ENCODE measurements at regions not wholly inside any gene's neighbourhood (a gene's known extent, or its start where the extent isn't known, plus 50 kb on each side); places are given as distances from the start of the nearest gene placed in this dataset.
A peak's percentile ranks its signal among the peaks of the same experiment; 100 is the strongest.

GRCh38 chr5:18111906-18112465 is 477.7 kb downstream of the TAF11L14 start:
- no peak overlapping the region for H3K4me3 ChIP-seq (ENCODE audit: control insufficient read depth, low read depth, low read length)
- TF ChIP-seq CTCF (conservative IDR thresholded peaks at IDR 0.05; ENCODE audit: control insufficient read depth, insufficient read depth, low read depth, low read length) = no peak
- DNase-seq (ENCODE audit: low read depth) = no peak

DNA sequence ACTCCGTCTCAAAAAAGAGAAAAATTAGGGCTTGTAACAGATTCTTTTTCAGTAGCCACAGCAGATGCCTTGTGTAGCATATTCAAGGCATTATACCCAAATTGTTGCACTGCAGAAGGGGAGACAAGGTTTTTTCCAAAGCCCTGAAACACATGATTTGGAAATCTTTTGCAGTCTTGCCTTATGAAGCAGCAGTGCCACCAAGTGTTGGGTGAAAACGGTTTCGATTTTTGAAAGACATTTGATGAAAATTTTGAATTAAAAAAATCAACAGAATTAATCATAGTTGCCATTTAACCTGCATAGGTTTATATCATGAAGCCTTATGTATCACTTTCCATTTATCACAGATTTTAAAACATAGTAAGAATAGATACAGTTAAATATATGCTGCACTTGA is 479.5 kb downstream of the TAF11L14 start:
- no peak overlapping the region for H3K4me3 ChIP-seq (ENCODE audit: control insufficient read depth, low read depth, low read length)
- TF ChIP-seq CTCF (conservative IDR thresholded peaks at IDR 0.05; ENCODE audit: control insufficient read depth, insufficient read depth, low read depth, low read length) = no peak
- peak; percentile 14 for DNase-seq (ENCODE audit: low read depth)

- no peak for TF ChIP-seq CTCF (conservative IDR thresholded peaks at IDR 0.05; ENCODE audit: control insufficient read depth, insufficient read depth, low read depth, low read length)
- H3K4me3 ChIP-seq (ENCODE audit: control insufficient read depth, low read depth, low read length) = no peak overlapping the region
- DNase-seq (ENCODE audit: low read depth) = no peak
Measured at GRCh38 chr5:18114151-18114757, 480.0 kb downstream of the TAF11L14 start.

DNA sequence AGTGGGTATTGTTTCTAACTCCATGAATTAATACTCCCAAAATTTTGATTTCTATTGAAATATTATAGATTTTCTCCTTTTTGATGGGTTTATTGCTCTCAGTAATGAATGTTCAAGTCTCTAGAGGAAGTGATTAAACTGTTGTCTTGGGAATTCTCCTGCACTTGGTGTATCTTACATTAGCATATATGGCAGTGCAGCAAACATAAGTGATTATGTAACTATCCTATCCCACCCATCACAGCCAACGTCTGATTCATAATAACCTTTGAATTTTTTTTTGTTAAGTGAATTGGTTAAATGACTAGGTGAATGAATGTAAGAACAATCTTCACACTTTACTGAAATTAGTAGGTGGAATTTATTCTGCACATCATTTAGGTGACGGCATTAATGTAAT is 483.7 kb downstream of the TAF11L14 start:
- no peak overlapping the region for H3K4me3 ChIP-seq (ENCODE audit: control insufficient read depth, low read depth, low read length)
- no peak for DNase-seq (ENCODE audit: low read depth)
- TF ChIP-seq CTCF (conservative IDR thresholded peaks at IDR 0.05; ENCODE audit: control insufficient read depth, insufficient read depth, low read depth, low read length) = no peak

DNA sequence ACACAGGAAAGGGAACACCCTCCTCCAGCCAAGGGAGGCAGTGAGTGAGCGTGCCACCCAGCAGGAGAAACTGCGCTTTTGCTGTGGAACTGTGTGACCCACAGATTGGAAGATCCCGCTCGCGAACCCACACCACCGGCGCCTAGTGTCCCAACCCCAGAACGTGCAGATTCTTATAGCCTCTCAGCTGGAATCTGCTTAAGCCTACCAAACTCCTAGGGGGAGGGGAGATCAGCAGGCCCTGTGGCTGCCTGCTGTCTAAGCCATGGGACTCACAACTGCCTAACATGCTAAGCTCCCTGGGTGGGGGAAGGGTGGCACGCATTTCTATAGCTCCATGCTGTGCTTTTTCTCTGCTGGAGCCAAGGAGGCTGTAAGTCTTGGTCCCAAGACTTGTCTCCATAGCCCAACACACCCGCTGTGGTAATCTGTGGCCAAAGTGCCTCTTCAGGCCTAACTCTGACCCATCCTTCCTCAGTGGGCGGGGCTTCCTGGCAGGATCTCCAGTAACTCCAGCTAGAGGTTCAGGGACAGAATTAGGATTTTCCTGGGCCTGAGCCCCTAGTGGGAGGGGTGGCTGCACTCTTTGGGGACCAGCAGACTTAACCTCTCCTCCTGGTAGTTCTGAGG is 485.0 kb downstream of the TAF11L14 start:
- H3K4me3 ChIP-seq (ENCODE audit: control insufficient read depth, low read depth, low read length) = no peak overlapping the region
- no peak for DNase-seq (ENCODE audit: low read depth)
- no peak for TF ChIP-seq CTCF (conservative IDR thresholded peaks at IDR 0.05; ENCODE audit: control insufficient read depth, insufficient read depth, low read depth, low read length)

GRCh38 chr5:18141222-18141621 is 507.0 kb downstream of the TAF11L14 start:
- DNase-seq (ENCODE audit: low read depth) = no peak
- TF ChIP-seq CTCF (conservative IDR thresholded peaks at IDR 0.05; ENCODE audit: control insufficient read depth, insufficient read depth, low read depth, low read length) = no peak
- H3K4me3 ChIP-seq (ENCODE audit: control insufficient read depth, low read depth, low read length) = no peak overlapping the region
